GM18511 (cell line): ENCODE measurements at regions not wholly inside any gene's neighbourhood (a gene's known extent, or its start where the extent isn't known, plus 50 kb on each side); places are given as distances from the start of the nearest gene placed in this dataset.

Experiments used
- ATAC-seq: cut with Tn5 transposase; IDR thresholded peaks from one replicate; pipeline ENCODE4 v1.9.1; 2021; ENCODE audit warnings: mild to moderate bottlenecking, moderate library complexity; ENCODE audit not compliant: unreplicated experiment

DNA sequence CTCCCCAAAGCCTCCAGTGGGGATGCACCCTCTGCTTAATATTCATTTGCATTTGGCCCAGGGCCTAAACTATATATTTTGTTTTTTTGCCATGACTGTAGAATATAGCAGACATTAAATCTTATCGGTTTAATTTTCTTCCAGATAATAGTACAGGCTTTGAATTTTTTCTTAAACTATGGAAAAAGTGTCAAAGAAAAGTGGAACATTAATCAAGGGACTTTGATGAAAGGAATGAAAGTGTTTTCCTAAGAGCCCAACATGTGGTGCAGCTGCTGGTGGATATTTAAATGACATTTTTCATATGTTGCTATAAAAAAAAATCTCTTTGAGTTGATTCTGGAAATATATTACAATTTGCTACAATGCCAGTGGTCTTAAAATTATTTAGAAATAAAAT is 346.8 kb downstream of the CYP26B1 start:
- no peak for ATAC-seq

DNA sequence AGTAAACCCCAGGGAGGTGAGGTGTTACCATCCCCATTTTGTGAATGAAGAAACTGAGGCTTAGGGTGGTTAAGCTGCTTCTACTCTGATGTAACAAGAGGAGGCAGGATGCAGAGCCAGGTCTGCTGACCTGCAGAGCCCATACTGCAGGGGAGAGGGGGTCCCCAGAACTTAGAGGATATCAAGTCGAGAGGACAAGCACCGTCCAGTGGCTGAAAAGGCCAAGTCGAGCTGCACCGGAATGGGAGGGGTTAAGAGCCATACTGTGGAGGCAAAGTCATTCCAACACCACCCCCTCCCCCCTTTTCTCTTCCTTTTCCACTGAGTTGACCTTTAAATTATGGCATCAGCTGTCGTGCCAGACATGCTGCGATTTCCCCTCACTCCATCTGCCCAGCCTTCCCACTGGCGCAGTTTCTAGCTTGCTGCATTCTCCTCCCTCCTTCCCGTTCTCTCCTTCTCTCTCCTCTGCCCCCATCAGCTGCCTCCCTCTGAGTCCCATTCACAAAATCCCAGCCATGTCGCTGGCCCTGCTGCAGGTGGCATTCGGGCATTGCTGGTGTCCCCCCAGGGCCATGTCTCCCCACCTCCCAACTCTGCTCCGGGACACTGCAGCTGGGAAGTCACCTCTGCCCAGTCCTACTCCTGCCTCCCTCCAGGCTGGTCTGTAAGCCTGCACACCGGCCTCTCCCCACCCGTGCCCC is 346.9 kb downstream of the DYSF start:
- ATAC-seq: no peak

DNA sequence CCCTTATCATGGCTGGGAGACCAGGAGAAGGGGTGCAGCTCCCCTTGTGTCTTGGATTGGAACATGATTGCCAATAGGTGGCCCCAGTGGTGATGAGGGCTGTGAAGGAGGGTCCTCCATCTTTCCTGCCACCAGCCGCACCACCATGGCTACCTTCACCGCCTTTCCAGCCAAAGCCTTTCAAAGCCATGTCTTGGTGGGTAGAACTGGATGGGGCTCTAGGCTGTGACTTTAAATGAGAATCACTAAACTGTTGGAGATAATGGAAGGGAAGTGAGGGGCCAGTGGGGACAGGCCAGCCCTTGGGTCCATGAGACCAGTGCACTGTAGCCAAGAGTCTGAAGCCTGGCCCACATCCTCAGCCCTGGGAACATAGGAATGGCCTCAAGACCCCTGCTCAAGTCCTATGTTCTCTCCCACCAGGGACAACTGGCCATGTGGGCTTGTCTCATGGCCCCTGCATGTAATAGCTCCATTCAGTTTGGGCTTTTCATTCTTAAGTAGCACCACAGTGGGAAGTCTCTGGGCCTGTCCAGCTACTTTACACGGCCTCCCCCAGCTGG is 345.7 kb downstream of the DYSF start:
- ATAC-seq: no peak

DNA sequence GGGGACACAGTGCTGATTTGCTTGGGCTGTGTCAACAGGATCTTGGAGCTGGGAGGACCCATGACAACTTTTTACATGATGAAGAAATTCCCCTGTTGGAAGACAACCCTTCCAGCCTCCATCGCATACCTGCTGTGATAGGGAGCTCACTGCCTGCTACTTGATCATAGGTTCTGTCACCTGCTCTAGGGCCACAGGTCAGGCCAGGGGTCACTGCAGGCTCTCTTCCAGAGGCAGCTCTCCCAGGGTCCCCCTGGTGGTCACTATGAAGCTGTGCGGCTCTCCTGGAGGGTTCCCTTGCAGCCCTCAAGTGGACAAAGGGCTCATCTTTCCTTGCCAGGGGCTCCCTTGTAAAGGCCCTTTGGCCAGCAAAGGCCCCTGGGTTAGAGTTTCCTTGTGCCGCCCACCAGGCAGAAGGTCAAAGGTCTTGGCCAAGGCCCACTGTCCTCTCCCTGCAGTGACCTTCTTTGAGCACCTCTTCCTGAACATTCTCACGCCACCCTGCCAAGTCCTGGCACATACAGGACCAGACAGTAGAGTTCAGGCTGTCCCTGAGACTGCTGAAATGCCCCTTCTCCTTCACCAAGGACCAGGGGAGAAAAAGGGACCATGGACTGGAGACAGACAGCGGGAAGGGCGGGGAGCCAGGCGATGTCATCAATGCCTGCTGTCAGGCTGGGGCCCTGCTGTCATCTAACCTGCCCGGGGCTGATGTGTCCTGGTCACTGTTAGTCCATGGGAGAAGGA is 345.1 kb downstream of the DYSF start:
- ATAC-seq: peak; percentile 69

DNA sequence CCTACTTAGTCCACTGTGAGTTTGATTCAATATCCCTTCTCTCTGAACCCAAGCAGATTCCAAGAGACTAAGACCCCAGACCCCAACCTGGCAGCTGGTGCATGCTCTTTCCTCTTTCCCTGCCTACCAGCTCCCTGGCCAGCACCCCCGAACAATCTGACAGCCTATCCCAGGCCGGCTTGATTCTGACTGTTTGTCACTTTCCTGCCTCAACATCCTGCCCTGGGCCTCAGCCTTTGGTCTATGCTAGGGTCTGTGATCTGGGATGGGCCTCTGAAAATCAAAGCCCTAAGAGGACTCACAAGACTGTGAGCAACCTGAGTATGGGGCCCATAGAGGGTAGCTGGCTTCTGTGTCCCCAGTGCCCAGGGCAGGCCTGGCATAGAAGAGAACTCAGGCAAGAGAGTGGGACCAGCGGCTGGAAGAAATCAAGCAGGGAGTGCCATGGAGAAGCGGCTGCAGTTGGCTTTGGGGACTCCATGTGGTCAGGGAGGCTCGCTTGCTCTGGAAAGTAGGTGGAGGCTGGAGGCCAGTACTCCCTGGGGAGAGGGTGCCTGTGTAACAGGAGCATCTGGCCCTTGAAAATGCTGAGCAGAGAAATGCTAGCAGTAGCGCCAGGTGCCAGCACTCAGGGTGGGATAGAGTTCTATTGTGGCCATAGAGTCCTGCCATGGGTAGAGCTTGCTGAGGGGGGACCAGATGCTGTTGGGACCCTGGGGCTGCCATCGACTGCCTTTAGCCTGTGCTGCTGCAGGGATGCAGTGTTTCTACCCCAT is 343.9 kb downstream of the DYSF start:
- ATAC-seq: no peak

DNA sequence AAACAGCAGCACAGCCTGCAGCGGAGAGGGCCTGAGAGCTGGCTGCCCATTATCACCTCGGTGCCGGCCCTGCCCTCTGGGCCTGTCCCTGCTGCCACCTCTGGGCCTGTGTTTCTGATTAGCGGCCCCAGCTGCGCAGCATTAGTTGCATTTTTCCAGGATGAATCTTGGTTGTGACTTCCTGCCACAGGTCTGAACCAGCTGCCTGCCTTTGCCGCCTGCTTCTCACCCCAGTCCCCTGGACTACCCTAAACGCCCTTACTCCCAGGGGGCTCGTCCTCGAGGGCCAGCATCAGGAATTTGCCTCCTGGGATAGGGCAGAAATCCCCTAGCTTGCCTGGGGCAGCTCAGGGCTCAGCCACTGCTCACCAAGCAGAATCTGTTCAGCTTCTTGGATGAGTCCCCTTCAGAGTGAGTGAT is 342.8 kb downstream of the DYSF start:
- no peak for ATAC-seq

DNA sequence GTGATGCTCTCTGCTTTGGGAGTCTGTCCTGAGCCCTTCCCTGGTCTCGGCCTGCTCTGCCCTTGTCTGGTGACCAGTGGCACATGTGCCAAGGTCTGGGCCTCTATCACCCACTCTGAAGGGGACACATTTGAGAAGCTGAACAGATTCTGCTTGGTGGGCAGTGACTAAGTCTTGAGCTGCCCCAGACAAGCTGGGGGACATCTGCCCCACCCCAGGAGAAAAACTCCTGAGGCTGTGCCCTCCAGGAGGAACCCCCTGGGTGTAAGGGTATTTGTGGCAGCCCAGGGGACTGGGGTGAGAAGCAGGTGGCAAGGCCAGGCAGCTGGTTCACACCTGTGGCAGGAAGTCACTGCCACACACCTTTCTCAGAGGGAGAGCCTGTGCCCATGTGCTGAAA is 342.1 kb downstream of the DYSF start:
- ATAC-seq: no peak

DNA sequence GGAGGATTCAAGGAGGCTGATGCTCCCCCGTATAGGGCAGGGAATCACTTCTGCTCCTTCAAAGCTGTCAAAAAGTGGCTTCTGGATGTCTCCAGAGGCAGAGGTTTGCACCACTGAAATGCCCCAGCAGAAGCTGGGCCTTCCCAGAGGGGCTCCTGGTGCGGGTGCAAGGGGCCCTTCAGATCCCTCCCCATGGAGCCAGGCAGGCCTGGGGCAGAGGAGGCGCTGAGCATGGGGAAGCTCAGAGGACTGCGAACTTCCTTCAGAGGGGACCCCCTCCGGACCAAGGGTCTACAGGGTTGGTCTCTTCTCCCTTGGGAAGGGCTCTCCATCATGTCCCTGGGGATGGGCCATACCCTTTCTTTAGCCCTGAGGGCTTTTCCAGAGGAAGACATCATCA is 341.2 kb downstream of the DYSF start:
- ATAC-seq: no peak

DNA sequence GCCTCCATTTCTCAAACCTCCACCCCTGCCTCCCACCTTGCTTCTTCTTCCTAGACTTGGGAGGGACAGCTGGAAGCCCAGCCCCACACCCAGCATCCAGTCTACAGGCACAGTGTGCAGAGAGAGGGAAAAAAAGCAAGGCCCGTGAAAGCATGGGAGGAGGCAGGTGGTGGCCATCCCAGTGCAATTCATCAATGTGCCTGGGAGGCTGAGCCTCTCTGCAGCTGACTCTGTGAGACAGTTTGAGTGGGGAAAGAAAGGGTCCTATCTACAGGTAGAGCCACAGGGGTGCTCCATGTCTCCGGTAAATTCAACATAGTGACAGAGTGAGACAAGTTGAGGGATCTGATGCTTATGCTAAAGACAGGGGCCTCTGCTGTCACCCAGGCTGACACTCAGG is 340.6 kb downstream of the DYSF start:
- ATAC-seq: no peak

DNA sequence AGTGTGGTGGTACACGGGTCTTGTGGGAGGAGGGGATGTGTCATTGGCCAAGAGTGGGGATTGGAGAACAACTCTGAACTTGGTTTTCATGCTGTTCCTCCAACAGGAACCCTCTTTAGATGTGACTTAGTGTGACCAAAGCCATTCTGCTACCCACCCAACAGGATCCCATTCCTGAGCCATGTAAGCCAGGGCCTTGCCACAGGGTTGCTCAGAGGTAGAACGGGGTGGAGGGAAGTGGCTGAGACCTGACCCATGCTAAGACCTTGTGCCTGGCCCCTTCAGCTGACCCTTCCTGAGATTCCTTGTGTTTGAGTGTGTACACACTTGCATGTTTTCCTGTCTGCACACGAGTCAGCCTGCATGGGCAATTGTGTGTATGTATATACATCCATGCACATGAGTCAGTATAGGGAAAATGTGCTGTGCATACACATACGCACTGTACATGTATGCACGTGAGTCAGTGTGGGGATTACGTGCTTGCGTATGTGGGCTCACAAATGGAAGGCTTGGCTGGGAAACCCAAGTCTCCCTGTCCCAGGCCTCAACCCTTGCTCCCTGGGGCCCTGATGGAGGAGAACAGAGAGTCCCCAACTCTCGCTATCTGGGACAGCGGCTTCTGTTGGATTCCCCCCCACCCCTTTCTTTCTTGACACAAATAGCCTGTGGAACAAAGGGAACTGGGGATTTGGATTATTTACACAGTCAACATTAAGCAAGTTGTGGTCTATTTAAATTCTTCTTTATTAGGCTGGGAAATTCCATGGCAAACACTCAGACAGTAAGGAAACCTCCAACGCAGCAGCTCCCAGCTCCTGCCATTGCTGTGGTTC is 339.8 kb downstream of the DYSF start:
- ATAC-seq: no peak

DNA sequence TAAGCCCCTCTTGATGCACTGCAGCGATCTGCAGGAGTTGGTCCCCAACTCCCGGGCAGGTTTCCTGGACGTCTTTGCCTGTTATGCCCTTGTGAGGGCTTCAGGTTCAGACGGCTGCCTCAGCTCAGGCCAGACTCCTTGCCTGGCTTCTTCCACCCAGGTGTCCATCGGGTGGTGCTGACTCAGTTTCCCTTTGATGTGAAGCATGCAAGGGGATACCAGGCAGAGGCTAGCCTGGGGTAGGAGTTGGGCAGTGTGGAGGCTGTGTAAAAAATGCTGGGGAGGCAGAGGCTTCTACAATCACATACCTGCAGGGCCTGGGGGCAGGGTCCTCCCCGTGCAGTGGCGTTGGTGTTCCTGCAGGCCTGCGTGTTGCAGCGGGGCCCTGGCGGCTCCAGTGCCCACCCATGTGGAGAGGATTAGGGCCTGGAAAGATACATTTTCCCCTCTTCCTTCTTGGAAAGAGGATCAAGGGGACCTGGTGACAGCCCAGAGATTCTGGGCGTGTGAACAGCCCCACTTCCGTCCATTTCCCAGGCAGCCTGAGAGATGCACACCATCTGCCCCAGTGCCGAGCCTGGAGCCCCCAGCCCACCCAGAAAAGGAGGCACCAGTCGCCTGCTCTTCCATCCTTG is 338.3 kb downstream of the DYSF start:
- no peak for ATAC-seq

DNA sequence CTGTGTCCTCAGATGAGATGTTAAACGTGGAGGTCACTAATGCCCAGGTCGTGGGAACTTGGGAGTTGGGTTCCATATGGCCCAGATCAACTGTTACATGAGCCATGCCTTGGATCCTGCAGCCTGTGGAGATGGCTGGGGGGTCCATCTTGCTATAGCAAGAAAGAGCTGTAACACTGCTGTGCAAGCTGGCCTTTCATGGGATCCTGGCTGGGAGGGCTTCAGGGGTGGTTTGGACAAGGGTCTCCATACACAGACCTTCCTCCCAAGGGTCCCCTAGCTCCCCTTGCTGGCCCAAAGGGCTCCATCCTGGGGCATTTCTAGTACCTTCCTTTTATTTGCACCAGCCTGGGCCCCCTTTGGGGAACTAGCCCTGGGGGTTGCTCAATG is 337.7 kb downstream of the DYSF start:
- no peak for ATAC-seq

DNA sequence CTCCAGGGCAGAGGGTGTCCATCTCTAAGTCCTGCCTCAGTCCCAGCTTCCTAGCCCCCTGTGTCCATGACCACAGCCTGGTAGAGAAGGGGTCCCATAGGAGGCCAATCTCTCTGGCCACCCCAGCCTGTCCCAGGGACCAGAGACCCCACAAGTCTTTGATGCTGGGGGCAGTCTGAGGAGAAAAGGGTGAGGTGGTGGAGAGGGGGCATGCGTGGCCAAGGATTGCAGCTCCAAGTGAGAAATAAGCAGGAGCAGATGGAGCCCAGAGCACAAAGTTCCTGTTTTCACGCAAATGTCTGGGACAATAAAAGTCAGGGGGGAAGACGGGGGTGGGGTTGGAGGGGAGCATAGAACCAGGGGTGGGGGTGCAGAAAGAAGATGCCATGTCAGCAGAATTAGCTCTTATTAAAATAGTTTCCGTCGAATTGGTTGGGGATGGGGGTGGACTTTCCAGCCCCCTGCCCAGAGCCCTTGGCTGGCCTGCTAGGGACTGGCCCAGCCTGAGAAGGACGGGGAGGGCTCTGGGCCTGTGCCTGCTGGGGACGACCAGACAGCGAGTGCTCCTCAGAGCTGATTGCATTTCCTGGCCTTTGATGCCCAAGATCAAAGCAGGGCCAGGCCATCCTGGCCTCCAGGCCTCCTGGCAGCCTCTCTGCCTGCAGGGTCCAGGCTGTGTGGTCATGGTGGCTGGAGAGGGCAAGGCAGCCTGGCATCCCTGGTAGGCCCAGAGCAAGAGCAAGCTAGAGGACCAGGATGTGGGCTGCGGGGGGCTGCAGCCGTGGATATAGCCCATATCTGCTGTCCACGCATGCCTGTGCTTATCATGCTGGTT is 337.1 kb downstream of the DYSF start:
- no peak for ATAC-seq

DNA sequence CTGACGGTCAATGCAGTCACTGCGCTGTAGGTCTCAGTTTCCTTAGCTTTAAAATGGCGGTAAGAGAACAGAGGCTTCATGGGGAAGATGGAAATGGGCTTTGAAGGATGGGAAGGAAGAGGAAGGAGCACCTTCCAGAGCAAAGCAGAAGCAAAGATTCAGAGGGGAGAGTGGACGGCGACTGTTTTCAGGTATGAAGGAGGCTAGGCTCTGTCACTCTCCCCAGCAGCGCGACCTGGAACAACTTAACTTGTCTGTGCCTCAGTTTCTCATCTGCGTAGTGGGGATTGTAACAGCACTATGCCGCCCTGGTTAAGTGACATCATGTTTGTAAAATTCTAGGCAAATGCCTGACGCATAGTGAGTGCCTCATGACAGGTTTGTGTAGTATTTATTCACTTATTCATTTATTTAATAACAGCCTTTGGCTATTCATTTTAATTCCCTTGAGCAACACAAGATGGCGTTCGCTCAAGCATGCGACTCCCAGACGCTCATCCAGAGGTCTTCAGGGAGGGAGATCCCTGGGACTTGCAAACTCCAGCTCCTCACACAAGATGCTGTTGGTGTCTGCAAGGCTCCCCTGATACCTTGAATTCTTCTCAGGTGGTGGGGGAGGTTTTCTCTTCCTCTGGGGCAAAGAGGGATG is 336.3 kb downstream of the DYSF start:
- ATAC-seq: no peak

DNA sequence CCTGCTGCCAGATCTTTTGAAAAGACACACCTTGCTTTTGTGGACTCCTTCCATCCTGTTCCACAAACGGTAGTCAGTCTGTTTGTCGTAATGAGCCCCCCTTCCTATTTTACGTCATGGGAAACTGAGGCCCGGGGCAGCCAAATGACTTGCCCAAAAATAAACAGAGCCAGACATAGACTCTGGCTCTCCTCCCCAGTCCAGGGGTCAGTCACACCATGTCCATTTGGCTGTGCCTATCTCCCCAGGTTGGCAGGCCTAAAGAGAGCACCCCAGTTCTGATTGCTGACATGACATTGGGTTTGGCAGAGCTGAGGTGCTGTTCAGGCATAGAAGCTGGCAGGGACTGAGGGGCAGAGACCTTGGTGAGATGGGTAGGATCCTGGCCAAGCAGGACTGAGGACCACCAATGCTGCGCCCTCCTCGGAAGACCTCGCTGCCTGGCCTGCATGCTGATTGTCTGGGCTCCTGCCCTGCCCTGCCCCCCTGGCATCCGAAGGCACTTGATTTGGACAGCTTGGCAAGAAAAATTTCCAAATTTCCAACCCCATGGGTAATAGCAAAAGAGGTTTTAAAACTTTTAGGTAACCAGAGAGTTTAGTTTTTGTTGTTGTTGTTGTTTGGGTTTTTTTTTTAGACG is 335.4 kb downstream of the DYSF start:
- ATAC-seq: no peak

DNA sequence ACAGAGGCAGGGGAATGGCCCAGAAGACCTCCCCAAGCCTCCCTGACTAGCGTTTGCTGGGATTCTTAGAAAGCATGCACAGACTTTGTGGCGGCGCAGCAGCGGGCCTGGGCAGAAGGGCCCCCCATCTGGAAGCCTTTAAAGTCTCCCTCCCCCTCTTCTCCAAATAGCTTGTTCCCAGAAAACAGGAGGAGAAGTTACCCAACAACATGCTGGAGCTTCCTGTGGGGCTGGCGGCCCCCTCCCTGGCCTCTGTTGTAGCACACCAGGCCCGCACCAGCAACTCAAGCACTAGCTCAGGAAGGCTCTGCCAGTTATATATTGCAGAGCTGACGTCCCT is 334.8 kb downstream of the DYSF start:
- no peak for ATAC-seq

DNA sequence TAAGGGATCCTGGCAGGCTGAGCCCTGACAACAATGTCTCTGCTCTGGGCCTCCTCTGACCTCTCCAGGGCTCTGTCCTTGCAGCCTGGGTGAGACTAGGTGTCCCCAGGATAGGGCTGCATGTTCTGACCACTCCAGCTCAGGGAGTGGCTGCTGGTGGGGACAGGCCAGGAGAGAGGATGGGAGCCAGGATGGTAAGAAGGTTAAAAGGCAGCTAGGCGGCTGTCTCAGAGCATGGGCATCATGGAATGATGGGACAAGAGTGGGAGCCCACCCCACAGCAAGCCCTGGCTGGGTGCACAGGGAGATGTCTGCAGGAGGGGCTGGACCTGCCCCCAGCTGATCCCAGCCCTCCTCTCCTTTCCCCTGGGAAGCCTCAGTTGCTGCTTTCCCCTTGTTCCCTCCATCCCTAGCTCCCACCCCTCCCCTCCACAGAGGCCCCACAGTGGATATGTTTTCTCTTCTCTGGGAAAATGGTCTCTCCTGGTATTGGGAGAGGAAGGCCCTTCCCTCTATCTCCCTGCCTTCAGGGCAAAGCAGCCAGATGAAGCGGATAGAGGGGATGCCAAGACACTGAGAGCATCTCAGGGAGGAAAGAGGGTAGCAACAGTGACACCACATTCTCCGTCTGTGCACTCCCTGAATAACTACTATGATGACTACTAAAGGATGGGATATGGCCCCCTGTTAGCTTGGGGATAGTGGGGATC is 334.3 kb downstream of the DYSF start:
- ATAC-seq: no peak

DNA sequence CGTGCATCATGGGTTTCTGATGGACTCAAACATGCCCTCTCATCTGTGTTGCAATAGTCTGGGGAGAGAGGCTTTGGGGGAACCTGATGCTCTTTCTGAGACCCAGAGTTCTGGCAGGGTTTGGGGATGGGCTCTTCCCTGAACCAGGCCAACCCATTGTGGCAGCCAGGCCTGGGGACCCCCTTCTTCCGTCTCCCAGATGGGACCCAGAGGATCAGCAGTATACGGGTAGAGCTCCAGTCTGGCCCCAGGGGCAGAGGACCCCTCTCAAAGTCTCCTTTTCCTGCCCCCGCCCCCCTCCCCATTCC is 333.7 kb downstream of the DYSF start:
- ATAC-seq: no peak
